WERI-Rb-1 (cell line): ENCODE measurements at regions not wholly inside any gene's neighbourhood (a gene's known extent, or its start where the extent isn't known, plus 50 kb on each side); places are given as distances from the start of the nearest gene placed in this dataset.

Experiments used
- DNase-seq: peaks from one replicate; pipeline ENCODE4 v3.0.0-alpha.2; 2020
- H3K27ac ChIP-seq: fragments of 250-450 bp; sonication (Bioruptor Pico); 2 replicates; pipeline ENCODE4 v1.5.1; 2020; ENCODE audit warnings: mild to moderate bottlenecking, moderate library complexity
- H3K27me3 ChIP-seq: fragments of 250-450 bp; sonication (Bioruptor Pico); 2 replicates; pipeline ENCODE4 v1.5.1; 2021; ENCODE audit warnings: mild to moderate bottlenecking, low read depth, moderate library complexity; ENCODE audit not compliant: insufficient read depth, severe bottlenecking
- H3K36me3 ChIP-seq: fragments of 250-450 bp; sonication (Bioruptor Pico); 2 replicates; pipeline ENCODE4 v1.5.1; 2020; ENCODE audit warnings: mild to moderate bottlenecking, moderate library complexity
- H3K4me3 ChIP-seq: 2 replicates; pipeline ENCODE4 v1.5.1; 2011; ENCODE audit warnings: low read depth, mild to moderate bottlenecking, control low read depth, low read length
- H3K9me3 ChIP-seq: fragments of 250-450 bp; sonication (Bioruptor Pico); 2 replicates; pipeline ENCODE4 v1.5.1; 2021; ENCODE audit warnings: mild to moderate bottlenecking, moderate library complexity; ENCODE audit not compliant: severe bottlenecking
- TF ChIP-seq, protein P1 (sequence below): IDR thresholded peaks from 2 replicates; pipeline ENCODE4 v1.5.1; 2011; ENCODE audit warnings: low read depth, mild to moderate bottlenecking, control low read depth, inconsistent platforms, low read length

DNA sequence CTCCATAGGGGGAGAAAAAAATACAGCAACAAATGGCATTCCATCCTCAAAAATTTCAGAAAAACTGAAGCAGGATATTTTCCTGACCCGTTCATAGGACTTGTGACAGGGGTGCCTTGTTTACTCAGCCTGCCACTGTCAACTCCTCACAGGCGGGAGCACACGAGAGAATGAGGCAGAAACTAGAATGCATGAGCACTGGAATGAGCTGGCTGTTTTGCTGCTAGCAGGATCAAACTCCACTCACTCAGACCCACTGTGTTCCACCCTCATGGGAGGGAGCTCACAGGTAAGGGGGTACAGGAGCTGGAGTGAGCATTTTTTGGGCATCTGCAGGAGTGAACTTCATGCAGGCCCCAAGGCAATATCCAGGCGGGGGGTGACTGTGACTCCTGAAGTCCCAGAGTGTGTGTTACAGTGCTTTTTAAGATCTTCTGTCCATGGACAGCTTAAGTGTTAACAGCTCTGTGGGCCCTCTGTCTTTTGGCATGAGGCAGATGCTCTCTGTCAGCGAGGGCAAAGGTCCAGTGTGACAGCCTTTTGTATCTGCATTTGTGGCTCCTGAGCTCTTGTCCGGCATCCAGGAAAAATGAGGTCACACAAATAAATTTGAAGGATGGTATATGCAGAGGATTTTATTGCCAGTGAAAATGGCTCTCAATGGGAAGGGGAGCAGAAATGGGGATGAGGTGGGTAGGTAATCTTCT lies 905.7 kb upstream of the TENM4 start:
- Histone ChIP-seq H3K27ac (no peak overlapping the region), H3K27me3 (peaks cover 10% of the 10 kb centered on the region), H3K9me3 (no peaks in the 10 kb centered on the region), H3K4me3 (no peak overlapping the region), H3K36me3 (no peaks in the 10 kb centered on the region)
- DNase-seq, result no peak
- TF ChIP-seq, protein P1, sequence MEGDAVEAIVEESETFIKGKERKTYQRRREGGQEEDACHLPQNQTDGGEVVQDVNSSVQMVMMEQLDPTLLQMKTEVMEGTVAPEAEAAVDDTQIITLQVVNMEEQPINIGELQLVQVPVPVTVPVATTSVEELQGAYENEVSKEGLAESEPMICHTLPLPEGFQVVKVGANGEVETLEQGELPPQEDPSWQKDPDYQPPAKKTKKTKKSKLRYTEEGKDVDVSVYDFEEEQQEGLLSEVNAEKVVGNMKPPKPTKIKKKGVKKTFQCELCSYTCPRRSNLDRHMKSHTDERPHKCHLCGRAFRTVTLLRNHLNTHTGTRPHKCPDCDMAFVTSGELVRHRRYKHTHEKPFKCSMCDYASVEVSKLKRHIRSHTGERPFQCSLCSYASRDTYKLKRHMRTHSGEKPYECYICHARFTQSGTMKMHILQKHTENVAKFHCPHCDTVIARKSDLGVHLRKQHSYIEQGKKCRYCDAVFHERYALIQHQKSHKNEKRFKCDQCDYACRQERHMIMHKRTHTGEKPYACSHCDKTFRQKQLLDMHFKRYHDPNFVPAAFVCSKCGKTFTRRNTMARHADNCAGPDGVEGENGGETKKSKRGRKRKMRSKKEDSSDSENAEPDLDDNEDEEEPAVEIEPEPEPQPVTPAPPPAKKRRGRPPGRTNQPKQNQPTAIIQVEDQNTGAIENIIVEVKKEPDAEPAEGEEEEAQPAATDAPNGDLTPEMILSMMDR, result no peak

DNA sequence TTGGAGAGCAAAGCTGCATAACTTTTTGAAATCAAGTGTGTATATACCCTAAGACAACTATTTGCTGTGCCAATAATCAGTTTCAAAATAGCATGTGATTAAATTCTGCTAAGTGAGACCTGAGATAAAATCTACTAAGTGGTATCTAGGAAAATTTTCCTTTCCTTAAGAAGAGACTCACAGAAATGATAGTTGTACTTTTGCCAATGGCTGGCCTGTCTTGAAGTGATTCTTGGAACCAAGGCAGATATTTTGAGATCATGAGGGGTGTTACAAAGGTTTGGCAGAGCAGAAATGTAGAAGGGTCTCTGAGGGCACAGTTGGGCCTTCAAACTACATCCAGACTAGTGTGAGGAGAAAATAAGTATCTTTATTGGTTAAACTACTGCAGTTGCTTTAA lies 902.6 kb upstream of the TENM4 start:
- no peak for DNase-seq
- Histone ChIP-seq H3K4me3 (no peak overlapping the region), H3K9me3 (no peaks in the 10 kb centered on the region), H3K27ac (no peak overlapping the region), H3K36me3 (no peaks in the 10 kb centered on the region), H3K27me3 (peaks cover 20% of the 10 kb centered on the region)
- TF ChIP-seq, protein P1, result no peak

DNA sequence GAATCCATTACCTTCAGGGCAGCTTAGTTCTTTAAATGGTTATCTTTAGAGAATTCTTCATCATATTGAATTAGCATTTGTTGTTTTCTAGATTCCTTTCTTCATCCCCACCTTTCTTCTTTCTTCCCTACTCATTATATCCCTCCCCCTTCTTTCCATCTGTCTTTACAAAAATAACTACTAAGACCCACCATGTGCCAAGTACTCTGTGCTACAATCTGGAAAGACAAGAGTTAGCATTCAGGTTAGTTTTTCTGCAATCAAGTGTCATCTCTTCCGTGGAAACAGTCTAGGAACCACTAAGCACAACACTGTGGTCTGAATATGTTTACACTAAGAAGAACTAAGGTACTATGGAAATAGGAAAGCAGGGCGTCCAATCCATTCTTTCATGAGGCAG lies 897.4 kb upstream of the TENM4 start:
- DNase-seq, result no peak
- no peaks in the 10 kb centered on the region for H3K9me3 ChIP-seq
- no peak overlapping the region for H3K27ac ChIP-seq
- TF ChIP-seq, protein P1, result no peak
- H3K36me3 ChIP-seq, result no peaks in the 10 kb centered on the region
- no peak overlapping the region for H3K4me3 ChIP-seq
- peaks cover 10% of the 10 kb centered on the region for H3K27me3 ChIP-seq

DNA sequence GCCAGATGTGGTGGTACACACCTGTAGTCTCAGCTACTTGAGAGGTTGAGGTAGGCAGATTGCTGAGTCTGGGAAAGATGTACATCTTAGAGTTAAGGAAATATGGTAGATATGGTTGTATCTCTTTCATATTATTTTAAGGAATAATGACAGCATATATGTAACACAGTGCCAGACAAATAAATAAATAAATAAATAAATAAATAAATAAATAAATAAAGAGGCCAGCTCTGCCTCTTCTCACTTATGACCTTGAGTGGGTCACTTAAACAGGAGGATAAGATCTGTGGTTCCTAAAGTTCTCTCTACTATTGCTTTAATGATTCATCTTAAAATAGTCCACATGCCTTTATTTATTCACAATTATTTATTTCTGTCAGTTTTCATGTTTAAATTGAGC lies 890.9 kb upstream of the TENM4 start:
- Histone ChIP-seq H3K27me3 (peaks cover 13% of the 10 kb centered on the region), H3K36me3 (no peaks in the 10 kb centered on the region), H3K4me3 (no peak overlapping the region), H3K27ac (no peak overlapping the region), H3K9me3 (no peaks in the 10 kb centered on the region)
- TF ChIP-seq, protein P1, result no peak
- no peak for DNase-seq

DNA sequence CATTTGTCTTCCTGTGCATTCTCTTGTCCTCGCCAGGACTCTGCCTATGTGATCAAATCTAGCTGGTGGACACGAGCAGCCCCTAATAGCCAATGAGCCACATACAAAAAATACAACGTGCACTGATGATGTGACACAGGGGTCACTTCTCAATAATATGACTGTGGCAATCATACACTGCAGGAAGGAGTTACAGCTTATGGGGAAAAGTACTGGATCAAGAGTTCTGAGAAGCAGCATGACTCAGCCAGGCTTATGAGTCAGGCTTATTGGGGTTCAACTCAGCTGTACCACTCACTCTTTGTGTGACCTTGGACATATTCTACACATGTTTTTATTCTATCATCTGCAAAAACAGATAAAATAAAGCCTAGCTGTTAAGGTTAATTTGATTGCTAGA lies 889.4 kb upstream of the TENM4 start:
- H3K36me3 ChIP-seq, result no peaks in the 10 kb centered on the region
- H3K27ac ChIP-seq, result no peak overlapping the region
- peaks cover 15% of the 10 kb centered on the region for H3K27me3 ChIP-seq
- TF ChIP-seq, protein P1, result no peak
- no peak overlapping the region for H3K4me3 ChIP-seq
- no peaks in the 10 kb centered on the region for H3K9me3 ChIP-seq
- DNase-seq, result no peak

DNA sequence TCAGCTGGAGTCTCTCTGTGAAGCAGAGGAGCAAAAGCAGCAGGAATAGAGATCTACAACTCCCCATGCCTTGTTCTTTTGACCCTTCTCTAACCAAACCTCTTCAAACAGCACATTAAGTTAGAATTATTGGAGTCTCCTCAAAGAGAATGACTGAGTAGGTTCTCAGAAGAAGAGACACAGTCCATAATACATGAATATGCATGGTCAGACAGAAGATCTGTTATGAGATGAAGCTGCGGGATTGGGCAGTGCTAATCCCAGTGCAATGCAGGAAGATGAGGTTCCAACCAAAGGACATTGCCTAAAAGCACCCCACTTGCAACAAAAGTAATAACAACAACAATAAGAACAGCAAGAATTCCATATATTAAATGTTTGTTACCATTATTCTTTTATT lies 887.9 kb upstream of the TENM4 start:
- TF ChIP-seq, protein P1, result no peak
- no peaks in the 10 kb centered on the region for H3K9me3 ChIP-seq
- DNase-seq, result no peak
- no peak overlapping the region for H3K27ac ChIP-seq
- H3K36me3 ChIP-seq, result no peaks in the 10 kb centered on the region
- no peak overlapping the region for H3K4me3 ChIP-seq
- H3K27me3 ChIP-seq, result peaks cover 21% of the 10 kb centered on the region
